ENCODE measurements at regions not wholly inside any gene's neighbourhood (a gene's known extent, or its start where the extent isn't known, plus 50 kb on each side); places are given as distances from the start of the nearest gene placed in this dataset.

DNA sequence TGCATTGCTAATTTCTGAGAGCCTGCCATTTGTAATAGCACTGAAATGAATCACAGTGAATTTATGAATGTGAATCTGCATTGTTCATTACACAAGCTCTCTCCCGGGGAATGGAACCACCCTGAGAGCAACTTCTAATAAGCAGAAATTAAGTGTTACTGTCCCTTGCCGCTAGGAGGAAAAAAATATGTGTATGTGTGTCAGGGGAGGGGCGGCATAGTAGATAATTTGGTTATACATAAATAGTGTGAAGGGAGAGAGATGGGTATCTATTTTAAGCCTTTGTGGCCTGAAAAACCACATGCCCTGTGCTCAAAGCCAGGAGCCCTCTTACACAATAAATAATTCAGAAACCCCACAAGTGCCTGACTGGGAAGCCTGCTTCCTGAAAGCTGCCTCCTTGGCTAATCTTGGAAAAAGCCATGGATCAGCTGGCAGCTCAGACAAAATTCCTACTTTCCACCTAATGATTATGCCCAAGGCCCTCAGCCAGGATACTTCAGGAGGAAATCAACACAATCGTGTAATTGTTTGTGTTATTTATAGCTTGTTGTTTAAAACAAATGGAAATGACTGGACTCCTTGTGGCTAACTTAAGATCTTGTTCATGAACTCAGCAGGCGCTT, 366.2 kb upstream of the KITLG start:
- DNase-seq (ENCODE audit: low read depth in 2 of 2) = no peak

DNA sequence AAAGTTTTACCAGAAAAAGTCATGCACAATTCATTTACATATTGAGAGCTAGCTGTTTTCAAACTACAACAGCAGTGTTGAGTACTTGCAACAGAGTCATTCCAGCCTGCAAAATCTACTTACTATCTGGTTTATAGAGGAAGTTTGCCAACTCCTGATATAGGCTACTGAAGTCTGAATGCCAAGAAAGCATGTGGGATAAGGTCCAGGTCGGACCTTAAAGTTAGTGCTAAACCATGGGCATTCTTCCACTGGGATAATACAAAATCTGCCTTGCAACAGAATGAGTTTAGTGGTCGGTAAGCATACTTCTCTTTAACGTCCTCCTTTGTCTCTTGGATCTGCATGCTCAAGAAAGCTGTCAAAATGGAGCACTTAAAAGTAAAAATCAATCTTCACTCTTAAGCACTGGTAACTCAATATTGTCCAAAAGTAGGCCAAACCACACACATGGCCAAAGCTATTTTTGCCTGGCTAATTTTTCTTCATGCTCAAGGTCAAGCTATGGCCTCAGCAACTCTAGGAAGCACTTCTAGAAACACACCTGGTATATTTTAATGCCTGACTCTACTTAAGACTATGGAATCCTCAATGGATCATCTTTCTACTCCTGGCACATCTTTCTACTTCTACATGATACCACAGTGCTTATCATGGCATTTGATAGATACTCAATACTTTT, 364.9 kb upstream of the KITLG start:
- no peak for DNase-seq (ENCODE audit: low read depth in 2 of 2)

DNA sequence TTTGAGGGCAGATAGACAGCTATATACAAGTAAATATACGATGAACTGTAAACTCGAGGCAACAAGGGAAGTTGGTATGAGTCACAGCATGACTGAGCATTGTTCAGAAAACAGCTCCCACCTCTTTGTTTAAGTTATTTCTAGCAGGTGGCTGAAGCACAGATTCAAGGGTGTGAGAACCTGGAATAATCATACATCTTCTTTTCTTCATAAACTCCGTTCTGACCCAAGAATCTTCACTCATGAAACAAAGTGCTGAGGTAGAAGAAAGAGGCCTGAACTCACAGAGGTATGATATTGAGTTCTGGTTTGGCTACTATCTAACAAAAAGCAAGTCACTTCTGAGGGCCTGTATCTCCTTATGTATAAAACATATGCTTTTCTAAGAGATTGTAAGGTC, 364.1 kb upstream of the KITLG start:
- DNase-seq (ENCODE audit: low read depth in 2 of 2) = no peak

DNA sequence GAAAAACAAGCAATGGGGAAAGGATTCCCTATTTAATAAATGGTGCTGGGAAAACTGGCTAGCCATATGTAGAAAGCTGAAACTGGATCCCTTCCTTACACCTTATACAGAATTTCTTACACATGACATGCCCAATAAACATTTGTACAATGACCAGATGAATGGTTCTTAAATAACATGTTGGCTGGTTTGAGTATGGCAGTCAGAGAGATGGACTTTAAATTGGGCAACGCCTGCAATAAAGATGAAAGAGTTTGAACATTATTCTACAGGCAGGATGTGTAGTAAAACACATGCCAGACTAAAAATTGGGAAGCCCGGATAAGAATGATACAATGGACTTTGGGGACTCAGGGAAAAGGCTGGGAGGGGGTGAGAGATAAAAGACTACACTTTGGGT, 360.6 kb upstream of the KITLG start:
- DNase-seq (ENCODE audit: low read depth in 2 of 2) = no peak

DNA sequence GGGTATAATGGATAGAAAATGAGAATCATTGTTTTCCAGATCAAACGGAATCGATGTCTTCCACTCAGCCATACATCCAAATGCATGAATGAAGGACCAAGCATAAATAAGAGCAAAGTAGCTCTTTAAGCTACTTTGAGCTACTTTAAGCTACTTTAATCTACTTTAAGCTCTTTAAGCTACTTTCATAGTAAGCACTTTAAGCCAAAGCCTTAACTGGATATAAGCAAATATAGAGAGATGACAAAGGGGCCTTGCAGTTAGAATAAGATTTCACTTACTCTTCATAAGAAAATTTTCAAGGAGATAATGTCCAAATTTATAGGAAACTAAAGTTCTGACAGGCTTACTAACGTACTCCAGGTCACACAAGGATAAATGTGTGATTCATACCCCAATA, 355.6 kb upstream of the KITLG start:
- no peak for DNase-seq (ENCODE audit: low read depth in 2 of 2)

DNA sequence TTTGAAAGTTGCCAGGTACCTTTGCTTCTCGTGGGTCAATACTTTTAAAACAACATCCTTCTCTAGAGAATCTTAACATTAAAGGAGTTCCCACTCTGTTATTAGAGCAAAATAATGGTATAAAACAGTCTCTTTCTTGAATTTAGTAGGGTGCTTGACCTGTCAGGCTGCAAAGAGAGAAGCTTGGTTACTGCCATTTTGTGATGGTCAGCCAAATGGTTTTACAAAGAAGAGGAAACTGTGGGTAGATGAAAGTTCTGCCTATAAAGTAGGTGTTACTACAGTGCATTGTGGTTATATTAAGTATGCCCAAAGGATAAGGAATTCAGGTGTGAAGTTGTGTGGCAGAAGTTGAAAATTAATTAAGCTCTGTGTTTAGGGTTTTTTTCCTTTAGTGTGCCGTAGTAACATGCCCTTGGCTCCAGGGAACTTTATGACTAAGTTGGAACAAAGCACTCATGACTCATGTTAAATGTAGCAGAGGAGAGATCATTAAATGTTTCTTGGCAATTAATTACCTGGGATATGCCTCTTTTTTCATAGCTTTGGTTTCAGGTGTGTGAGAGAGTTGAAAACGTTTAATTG, 354.0 kb upstream of the KITLG start:
- no peak for DNase-seq (ENCODE audit: low read depth in 2 of 2)

DNA sequence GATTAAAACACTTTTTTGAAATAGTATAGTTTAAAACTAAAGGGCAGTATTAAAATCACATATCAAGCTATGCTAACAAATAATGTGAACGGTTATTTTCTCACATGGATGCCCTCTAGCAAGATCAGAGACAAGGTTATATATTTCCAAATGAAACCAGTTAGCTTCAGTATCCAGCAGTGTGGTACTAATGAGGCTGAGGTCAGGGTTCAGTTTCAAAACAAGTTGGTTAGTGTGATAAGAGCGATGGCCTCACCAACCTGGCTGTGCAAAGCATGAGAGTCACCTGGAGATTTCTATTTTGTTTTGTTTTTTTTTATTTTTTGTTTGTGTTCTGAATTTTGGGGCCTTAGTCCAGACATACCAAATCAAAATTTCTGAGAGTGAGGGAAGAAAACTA, 352.2 kb upstream of the KITLG start:
- no peak for DNase-seq (ENCODE audit: low read depth in 2 of 2)

DNA sequence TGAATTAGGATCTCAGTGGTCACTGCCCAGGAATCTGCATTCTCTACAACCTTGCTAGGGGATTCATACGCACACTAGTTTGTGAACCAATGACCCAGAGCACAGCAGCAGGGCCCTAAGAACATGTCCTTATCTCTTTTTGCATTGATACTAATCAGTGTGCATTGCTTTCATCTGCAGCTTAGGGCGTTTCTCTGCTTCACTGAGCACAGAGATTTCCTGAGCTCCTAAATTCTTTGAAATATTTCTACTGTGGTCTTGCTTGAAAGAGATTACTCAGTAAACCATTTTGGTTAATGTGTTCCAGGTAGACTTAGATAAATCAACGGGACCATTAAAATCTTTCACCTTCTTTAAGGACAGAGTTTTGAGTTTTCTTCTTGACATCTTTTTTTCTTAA, 351.3 kb upstream of the KITLG start:
- DNase-seq (ENCODE audit: low read depth in 2 of 2) = no peak

DNA sequence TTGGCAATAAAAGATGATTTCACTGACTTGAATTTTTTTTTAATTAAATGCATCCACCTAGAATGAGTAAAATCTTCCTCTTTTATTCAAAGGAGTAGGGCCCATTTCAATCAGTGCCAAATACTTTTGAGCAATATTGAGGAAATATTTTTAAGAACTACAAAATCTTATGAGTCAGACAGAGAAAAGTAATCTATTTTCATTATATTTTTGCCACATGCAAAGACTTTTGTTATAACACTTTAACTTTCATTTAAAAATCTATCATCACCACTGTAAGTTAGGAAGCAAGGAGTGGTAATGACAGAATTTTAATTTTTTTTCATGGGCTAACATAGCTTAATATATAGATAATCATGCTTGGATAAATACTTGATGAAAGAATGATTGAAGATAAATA, 345.2 kb upstream of the KITLG start:
- DNase-seq (ENCODE audit: low read depth in 2 of 2) = no peak

DNA sequence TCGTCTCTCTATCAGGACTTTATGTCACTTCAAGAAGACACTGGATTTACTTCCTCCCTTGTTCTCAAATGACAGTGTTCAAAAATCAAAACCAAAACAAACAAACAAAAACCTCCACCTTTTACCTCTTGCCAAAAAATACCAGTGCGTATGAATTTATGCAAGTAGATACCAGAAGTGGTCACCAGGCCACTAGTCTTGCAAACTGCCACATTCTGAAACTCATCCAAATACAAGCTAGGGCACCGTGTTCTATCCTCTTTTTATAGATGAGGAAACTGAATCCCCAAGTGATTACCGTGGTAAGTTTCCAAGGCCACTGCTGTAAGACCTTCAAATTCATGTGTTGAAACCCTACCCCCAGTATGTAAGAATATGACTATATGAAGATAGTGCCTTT, 343.9 kb upstream of the KITLG start:
- no peak for DNase-seq (ENCODE audit: low read depth in 2 of 2)

DNA sequence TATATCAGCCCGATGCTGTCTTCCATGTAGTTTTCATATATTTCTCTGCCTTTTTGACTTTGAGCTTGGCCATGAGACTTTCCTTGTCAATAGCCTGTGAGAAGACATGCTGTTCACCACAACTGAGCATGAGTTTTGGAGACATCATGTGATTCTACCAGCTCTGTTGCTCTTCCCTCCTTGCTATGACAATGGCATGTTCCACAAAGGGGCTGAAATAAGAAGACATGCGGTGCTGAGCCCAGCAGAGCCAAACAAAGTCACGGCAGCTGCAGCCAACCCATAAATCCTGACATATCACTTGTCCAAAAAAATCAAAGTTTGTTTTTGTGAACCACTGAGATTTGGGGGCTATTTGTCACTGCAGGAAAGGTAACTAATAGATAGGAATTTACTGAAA, 343.4 kb upstream of the KITLG start:
- DNase-seq (ENCODE audit: low read depth in 2 of 2) = no peak

DNA sequence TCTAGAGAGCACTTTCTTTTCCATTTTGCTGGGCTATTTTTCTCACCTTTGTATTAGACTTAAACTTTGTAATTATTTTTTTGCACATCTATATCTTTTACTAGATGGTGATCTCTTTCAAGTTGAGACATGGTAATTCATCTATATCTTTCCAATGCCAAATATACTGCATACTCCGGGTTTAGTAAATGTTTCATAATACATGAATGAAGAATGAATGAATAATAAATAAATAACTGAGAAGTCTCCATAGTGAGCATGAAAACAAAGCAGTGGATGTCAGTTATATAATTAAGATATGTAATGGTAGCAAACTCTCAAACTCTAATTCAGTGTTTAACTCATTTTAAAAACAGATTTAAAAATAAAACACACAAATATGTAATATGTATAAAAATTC, 342.5 kb upstream of the KITLG start:
- DNase-seq (ENCODE audit: low read depth in 2 of 2) = no peak

DNA sequence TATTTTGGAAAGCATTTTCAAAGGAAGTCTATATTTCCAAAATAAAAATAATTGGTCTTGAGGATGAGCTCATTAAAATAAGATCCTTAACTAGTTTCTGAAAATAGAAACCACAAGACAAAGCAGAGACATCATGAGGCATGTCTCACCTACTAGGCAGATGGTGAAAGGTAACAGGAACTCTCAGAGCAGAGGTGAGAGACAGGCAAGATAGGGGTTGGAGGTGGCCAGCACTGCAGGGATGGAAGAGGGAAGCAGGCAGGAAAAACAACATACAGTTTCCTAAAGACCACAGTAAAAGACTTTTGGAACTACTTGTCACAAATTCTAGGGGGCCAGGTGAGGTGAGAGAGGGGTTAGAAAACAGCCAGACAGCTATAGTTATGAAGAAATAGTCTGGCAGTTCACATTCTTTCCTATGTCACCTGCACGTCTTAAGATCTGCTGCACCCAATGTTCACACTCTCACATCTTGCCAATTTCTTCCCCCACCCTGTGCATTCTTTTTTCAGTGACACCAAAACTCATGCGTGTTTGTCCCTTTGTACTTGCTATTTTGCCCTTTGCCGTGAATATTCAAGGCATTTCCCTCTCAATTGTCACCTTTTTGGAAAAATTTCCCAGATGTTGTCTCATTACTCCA, 341.7 kb upstream of the KITLG start:
- no peak for DNase-seq (ENCODE audit: low read depth in 2 of 2)

DNA sequence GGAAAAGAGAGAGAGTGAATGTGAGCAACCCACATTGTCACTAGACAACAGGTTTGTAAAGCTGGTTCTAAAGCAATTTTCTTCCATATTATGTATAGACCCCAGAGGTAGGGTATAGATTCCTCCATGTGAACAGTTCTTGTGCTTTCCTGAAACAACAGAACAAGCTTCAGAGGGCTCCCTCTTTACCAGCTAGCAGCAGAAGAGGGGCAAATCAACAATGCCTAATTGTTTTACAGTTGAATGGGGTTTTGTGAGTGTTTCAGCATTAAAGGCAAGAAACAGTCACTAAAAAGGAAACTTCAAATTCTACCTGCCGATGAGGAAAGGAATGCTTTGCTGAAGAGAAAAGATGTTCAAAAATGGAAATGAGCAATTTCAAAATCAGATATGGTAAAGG, 341.2 kb upstream of the KITLG start:
- DNase-seq (ENCODE audit: low read depth in 2 of 2) = no peak

DNA sequence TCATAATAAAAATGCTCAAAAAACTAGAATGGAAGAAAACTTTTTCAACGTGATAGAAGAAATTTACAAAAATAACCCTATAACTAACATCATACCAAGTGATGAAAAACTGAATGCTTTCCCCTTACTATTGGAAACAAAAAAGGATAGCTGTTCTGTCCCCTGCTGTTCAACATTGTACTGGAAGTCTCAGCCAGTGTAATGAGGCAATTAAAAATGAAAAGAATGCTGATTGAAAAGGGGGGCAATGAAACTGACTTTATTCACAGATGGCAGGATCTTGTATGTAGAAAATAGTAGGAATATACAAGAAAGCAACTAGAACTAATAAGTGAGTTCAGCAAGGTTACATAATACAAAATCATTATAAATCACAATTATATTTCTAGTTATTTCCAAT, 337.9 kb upstream of the KITLG start:
- DNase-seq (ENCODE audit: low read depth in 2 of 2) = no peak

DNA sequence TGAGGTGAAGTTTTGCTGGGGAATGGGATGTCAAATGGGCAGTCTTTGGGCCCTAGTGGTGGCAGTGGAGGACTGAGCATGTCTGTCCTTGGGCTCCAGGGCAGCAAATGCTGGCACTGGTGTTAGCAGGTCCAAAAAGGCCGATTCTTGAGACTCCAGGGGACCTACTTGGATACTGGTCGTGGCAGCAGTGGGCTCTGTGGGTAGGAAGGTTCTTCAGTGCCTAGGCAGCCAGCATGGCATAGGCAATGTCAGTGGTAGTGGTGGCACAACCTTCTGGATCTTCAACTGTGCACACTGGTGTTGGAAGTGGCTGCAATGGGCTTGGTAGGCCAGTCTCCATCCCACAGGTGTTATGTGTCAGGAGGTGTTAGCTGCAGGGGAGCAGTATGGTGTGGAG, 334.7 kb upstream of the KITLG start:
- no peak for DNase-seq (ENCODE audit: low read depth in 2 of 2)

DNA sequence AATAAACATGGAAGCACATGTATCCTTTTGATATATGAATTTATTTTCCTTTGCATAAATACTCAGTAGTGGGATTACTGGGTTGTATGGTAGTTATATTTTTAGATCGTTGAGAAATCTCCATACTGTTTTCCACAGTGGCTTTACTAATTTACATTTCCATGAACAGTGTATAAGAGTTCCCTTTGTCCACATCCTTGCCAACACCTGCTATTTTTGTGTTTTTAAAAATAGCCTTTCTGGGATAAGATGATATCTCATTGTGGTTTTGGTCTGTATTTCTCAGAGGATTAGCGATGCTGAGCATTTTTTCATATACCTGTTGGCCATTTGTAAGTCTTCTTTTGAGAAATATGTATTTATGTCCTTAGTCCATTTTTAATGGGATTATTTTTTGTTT, 329.2 kb upstream of the KITLG start:
- no peak for DNase-seq (ENCODE audit: low read depth in 2 of 2)

DNA sequence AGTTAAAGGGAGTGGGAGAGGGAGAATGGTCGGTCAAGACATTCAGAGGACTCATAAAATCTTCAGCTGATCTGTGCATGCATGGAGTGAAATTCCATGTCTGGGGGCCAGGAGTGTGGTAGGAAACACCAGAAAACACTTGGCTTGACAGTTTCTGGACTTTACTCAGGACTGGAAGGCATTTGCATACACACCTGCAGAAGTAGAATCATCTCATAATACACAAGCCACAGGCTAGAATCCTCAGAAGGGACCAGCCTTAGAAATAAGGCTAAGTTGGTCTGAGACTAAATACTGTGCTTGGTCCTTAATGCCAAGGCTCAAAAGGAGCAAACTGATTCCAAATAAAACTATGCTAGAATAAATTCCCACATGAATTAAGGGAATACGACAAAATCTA, 328.1 kb upstream of the KITLG start:
- no peak for DNase-seq (ENCODE audit: low read depth in 2 of 2)

DNA sequence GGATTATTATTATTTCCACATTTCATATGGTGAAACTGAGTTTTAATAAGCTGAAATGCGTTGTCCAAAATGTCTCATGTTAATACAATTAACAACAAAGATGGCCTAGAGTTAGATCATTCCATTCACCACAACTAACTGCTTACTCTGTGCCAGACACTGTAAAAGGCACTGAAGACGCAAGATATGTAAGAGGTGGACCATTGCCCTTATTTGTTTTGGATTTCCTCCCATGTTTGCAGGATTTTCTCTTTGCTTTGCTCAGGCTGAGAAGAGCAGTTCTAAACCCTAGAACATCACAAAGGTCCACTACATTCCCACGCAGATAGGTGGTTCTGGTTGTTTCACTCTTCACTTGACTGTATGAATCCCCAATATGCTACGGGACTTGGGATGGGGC, 324.4 kb upstream of the KITLG start:
- DNase-seq (ENCODE audit: low read depth in 2 of 2) = no peak

DNA sequence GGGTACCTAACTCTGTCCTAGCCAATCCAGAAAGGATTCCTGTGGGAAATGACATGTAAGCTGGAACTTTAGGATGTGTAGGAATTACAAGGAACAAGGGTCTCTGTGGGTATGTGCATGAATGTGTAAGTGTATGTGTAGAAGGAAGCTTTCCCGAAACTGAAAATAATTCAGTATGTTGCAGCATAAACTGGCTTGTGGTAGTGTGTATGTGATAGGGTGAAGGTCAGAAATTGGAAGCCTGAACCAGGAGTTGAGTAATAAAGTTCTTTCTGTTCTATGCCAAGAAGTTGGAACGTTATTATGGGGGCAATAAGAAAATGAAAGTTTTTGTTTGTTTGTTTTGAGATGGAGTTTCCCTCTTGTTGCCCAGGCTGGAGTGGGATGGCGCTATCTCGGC, 323.1 kb upstream of the KITLG start:
- DNase-seq (ENCODE audit: low read depth in 2 of 2) = no peak

DNA sequence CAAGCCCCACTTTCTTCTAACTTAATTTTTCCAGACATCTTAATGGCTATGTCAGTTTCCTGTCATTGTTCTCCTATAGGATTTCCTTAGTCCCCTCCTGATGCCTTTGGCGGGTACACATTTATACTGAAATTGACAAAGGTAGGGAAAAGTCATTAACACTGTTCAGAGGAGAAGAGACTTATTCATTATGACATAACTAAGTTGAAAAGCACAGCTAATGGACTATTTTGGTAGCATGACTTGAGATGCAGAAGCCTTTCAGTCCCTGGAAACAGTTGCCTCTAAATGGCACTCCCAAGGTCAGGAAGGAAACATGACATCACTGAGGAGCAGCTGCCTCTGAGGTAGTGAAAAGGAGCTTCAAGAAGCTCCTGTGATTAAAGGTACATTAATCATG, 317.5 kb upstream of the KITLG start:
- no peak for DNase-seq (ENCODE audit: low read depth in 2 of 2)

DNA sequence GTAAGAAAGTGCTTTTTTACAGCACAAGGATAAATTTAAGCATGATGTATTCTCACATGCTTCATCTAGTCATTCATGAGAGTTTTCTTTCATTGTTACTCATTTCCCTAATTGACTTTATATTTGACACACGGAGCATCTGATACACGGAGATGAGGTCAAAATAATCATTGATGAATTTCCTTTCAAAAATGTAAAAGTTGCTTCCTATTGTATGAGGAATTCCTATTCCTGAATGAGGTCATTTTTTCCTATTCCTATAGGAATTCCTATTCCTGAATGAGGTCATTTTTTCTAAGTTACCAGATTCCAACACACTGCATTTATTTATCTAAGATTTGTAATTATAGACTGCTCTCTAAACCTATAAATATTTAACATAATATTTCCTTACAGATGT, 316.7 kb upstream of the KITLG start:
- DNase-seq (ENCODE audit: low read depth in 2 of 2) = no peak

DNA sequence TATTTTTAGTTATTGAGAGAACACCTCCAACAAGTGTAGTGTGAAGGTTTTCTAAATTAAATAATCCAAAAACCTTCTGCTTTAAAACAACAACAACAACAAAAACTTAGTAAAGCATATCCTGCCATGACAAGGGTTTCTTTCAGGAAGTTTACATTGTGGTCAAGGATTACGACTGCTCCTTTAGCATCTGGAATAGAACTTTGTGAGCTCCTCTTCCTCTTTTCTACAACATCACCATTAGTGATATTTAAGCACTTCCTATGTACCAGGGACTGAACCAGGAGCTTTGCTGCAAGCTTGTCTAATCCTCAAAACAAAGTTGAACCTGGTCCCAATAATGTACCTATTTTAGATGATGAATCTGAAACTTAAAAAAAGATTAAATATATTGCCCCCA, 315.4 kb upstream of the KITLG start:
- DNase-seq (ENCODE audit: low read depth in 2 of 2) = no peak
